Gastroesophageal sphincter (tissue), 4 donors: ENCODE measurements at regions not wholly inside any gene's neighbourhood (a gene's known extent, or its start where the extent isn't known, plus 50 kb on each side); places are given as distances from the start of the nearest gene placed in this dataset.
A peak's percentile ranks its signal among the peaks of the same experiment; 100 is the strongest.

ENCODE experiments used
- ATAC-seq: fragments of 150-250 bp; one replicate; pipeline ENCODE4 v1.9.1; 2016; ENCODE audit warnings: mild to moderate bottlenecking, moderate library complexity
- H3K27ac ChIP-seq, 4 donors: fragments of 200-600 bp; sonication (generic) in 3 of 4; 1 replicate in 3 of 4; 2 replicates in 1 of 4; pipeline ENCODE4 v1.5.1; 2016 to 2019
- H3K27me3 ChIP-seq: fragments of 200-600 bp; sonication (generic); one replicate; pipeline ENCODE4 v1.5.1; 2019
- H3K36me3 ChIP-seq, 2 donors: fragments of 200-600 bp; sonication (generic); one replicate each; pipeline ENCODE4 v1.5.1; 2019; ENCODE audit warnings: control low read depth in 1 of 2
- H3K4me1 ChIP-seq, 3 donors: fragments of 200-600 bp; sonication (generic); 1 replicate in 2 of 3; 2 replicates in 1 of 3; pipeline ENCODE4 v1.5.1; 2016 to 2019; ENCODE audit warnings: control low read depth in 2 of 3
- H3K4me3 ChIP-seq, 2 donors: fragments of 200-600 bp; sonication (generic); one replicate each; pipeline ENCODE4 v1.5.1; 2019; ENCODE audit warnings: mild to moderate bottlenecking in 1 of 2, moderate library complexity in 1 of 2
- H3K9me3 ChIP-seq, 3 donors: fragments of 200-600 bp; sonication (generic); one replicate each; pipeline ENCODE4 v1.5.1; 2017 to 2019; ENCODE audit warnings: control low read depth in 2 of 3
- CTCF ChIP-seq, 4 experiments: fragments of 200-600 bp in 2 of 4; fragments of 450-650 bp in 2 of 4; sonication (generic) in 1 of 4; IDR thresholded peaks; one replicate each; pipeline ENCODE4 v1.5.1; 2017 to 2019; ENCODE audit warnings: antibody characterized with exemption in 4 of 4, mild to moderate bottlenecking in 2 of 4, moderate library complexity in 2 of 4
- EP300 ChIP-seq: sonication (generic); formaldehyde crosslinking; IDR thresholded peaks from one replicate; pipeline ENCODE4 v1.6.1; 2017; ENCODE audit warnings: antibody characterized with exemption, mild to moderate bottlenecking
- POLR2A ChIP-seq, 2 donors: fragments of 450-650 bp; IDR thresholded peaks; one replicate each; pipeline ENCODE4 v1.6.1; 2017; ENCODE audit warnings: antibody characterized with exemption in 2 of 2, mild to moderate bottlenecking in 2 of 2, moderate library complexity in 1 of 2
- POLR2AphosphoS5 ChIP-seq: sonication (generic); formaldehyde crosslinking; IDR thresholded peaks from one replicate; pipeline ENCODE4 v1.6.1; 2017; ENCODE audit warnings: antibody characterized with exemption
- WGBS, 2 donors: methylation state at CpG; one replicate each; pipeline ENCODE4 v1.1.5; 2018; ENCODE audit warnings: low coverage in 1 of 2; 5-methylcytosine and 5-hydroxymethylcytosine counted together

- Histone ChIP-seq H3K4me3 (no peak overlapping the region), H3K9me3 (no peaks in the 10 kb centered on the region), H3K27ac (no peak overlapping the region), H3K4me1 (no peaks in the 10 kb centered on the region), H3K36me3 (no peaks in the 10 kb centered on the region), H3K27me3 (no peaks in the 10 kb centered on the region)
- TF ChIP-seq POLR2AphosphoS5, result no peak
- no peak for TF ChIP-seq EP300
- no peak for TF ChIP-seq CTCF (IDR thresholded peaks at IDR 0.05)
- TF ChIP-seq POLR2A (IDR thresholded peaks at IDR 0.05), result no peak
- 47 to 70% methylated on average over 1 of the region's 1 CpG for WGBS, 2 donors
- ATAC-seq, result no peak
These were observed 211.0 kb downstream of the RDH14 start for GRCh38 chr2:18349421-18349820.

GRCh38 chr2:18346874-18347273 is 213.6 kb downstream of the RDH14 start:
- Histone ChIP-seq H3K27ac (no peak overlapping the region), H3K4me3 (no peak overlapping the region), H3K4me1 (no peaks in the 10 kb centered on the region), H3K36me3 (no peaks in the 10 kb centered on the region), H3K9me3 (no peaks in the 10 kb centered on the region), H3K27me3 (no peaks in the 10 kb centered on the region)
- 74 to 86% methylated on average over 3 of the region's 3 CpGs for WGBS, 2 donors
- ATAC-seq, result no peak
- TF ChIP-seq POLR2A (IDR thresholded peaks at IDR 0.05), result no peak

GRCh38 chr2:18346344-18346743 is 214.1 kb downstream of the RDH14 start:
- Histone ChIP-seq H3K27ac (peak overlapping the region in 1 of 4 donors; percentile 23), H3K4me1 (no peaks in the 10 kb centered on the region), H3K36me3 (no peaks in the 10 kb centered on the region), H3K9me3 (no peaks in the 10 kb centered on the region), H3K4me3 (no peak overlapping the region), H3K27me3 (no peaks in the 10 kb centered on the region)
- WGBS, 2 donors, result 30 to 42% methylated on average over 2 to 3 of the region's 3 CpGs
- no peak for ATAC-seq
- TF ChIP-seq EP300, result no peak
- TF ChIP-seq POLR2A (IDR thresholded peaks at IDR 0.05), result no peak
- no peak for TF ChIP-seq CTCF (IDR thresholded peaks at IDR 0.05)
- TF ChIP-seq POLR2AphosphoS5, result no peak

- no peak for TF ChIP-seq CTCF (IDR thresholded peaks at IDR 0.05)
- no peak for TF ChIP-seq POLR2A (IDR thresholded peaks at IDR 0.05)
- TF ChIP-seq EP300, result no peak
- TF ChIP-seq POLR2AphosphoS5, result no peak
- H3K27ac ChIP-seq, result peak overlapping the region in 1 of 4 donors; percentile 23
- 65 to 82% methylated on average over 4 to 5 of the region's 5 CpGs for WGBS, 2 donors
- no peaks in the 10 kb centered on the region for H3K4me1 ChIP-seq
- ATAC-seq, result no peak
- H3K4me3 ChIP-seq, result no peak overlapping the region
- no peaks in the 10 kb centered on the region for H3K27me3 ChIP-seq
- H3K9me3 ChIP-seq, result no peaks in the 10 kb centered on the region
- H3K36me3 ChIP-seq, result no peaks in the 10 kb centered on the region
These were observed 214.6 kb downstream of the RDH14 start for GRCh38 chr2:18345848-18346247.

GRCh38 chr2:18342901-18343300 is 217.6 kb downstream of the RDH14 start:
- Histone ChIP-seq H3K27ac (no peak overlapping the region), H3K9me3 (no peaks in the 10 kb centered on the region), H3K4me3 (no peak overlapping the region), H3K4me1 (no peaks in the 10 kb centered on the region), H3K36me3 (no peaks in the 10 kb centered on the region), H3K27me3 (no peaks in the 10 kb centered on the region)
- TF ChIP-seq POLR2A (IDR thresholded peaks at IDR 0.05), result no peak
- TF ChIP-seq POLR2AphosphoS5, result no peak
- TF ChIP-seq CTCF (IDR thresholded peaks at IDR 0.05), result no peak
- no peak for TF ChIP-seq EP300
- no peak for ATAC-seq
- 92 to 96% methylated on average over 5 to 6 of the region's 6 CpGs for WGBS, 2 donors
